ENCODE measurements at regions not wholly inside any gene's neighbourhood (a gene's known extent, or its start where the extent isn't known, plus 50 kb on each side); places are given as distances from the start of the nearest gene placed in this dataset.

DNA sequence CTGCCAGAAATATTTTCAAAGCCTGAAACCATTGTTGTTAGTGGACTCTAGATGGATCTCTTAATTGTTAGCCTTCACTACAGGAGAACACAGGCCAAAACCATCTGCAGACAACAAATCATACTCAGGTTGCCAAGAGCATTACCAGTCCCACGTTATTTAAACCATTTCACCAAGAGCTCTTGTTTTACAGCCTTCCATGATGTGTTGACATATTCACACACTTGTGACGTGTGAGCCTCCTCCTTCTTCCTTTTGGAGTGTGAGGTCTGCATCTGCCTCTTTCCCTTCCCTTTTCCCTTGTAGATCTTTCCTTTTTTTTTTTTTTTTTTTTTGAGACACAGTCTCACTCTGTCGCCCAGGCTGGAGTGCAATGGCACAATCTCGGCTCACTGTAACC lies 279.0 kb downstream of the AUH start:
- Mint-ChIP-seq H3K9me3 (ENCODE audit: low read depth, unreplicated experiment) (no peaks in the 10 kb centered on the region), H3K4me1 (ENCODE audit: low read depth, unreplicated experiment) (no peaks in the 10 kb centered on the region), H3K27me3 (ENCODE audit: unreplicated experiment) (no peaks in the 10 kb centered on the region), H3K27ac (ENCODE audit: unreplicated experiment) (no peak overlapping the region), H3K36me3 (ENCODE audit: insufficient read depth, unreplicated experiment) (no peaks in the 10 kb centered on the region), H3K4me3 (ENCODE audit: low read depth, unreplicated experiment) (no peak overlapping the region)
- CTCF ChIA-PET, result interaction anchor here (0.7 kb wide), 1 partner anchor 97 kb away, joined by 4 read pairs; no protein-coding TSS in a partner anchor
- TF ChIP-seq, protein P1, sequence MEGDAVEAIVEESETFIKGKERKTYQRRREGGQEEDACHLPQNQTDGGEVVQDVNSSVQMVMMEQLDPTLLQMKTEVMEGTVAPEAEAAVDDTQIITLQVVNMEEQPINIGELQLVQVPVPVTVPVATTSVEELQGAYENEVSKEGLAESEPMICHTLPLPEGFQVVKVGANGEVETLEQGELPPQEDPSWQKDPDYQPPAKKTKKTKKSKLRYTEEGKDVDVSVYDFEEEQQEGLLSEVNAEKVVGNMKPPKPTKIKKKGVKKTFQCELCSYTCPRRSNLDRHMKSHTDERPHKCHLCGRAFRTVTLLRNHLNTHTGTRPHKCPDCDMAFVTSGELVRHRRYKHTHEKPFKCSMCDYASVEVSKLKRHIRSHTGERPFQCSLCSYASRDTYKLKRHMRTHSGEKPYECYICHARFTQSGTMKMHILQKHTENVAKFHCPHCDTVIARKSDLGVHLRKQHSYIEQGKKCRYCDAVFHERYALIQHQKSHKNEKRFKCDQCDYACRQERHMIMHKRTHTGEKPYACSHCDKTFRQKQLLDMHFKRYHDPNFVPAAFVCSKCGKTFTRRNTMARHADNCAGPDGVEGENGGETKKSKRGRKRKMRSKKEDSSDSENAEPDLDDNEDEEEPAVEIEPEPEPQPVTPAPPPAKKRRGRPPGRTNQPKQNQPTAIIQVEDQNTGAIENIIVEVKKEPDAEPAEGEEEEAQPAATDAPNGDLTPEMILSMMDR (IDR thresholded peaks at IDR 0.05; ENCODE audit: unreplicated experiment), result no peak
- no TSS peak for BruUV-seq (replicated peaks)
- intact Hi-C loops (cut with micrococcal nuclease; ENCODE audit: unreplicated experiment), result no loop called here
- DNase-seq, result no peak

DNA sequence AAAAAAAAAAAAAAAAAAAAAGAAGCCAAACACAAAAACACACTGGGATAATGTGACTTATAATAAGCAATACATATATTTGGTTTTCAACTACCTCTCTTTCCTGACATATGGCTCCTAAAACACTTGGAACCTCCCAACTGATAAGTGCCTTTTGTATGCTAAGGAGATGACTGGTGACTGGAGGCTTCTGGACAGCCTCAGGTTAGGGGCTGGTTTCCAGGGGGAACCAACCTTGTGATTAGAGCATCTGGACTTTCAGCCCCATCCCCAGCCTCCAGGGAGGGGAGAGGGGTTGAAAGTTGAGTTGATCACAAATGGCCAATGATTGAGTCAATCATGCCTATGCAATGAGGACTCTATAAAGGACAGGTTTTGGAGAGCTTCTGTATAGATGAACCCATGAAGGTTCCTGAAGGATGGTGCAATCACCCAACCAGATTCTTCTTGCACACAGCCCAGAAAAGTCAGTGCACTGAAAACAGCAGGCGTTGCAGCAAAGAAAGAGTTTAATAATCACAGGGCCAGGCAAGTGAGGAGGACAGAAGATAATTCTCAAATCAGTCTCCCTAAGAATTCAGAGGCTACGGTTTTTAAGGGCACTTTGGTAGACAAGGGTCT lies 276.7 kb downstream of the AUH start:
- BruUV-seq (replicated peaks), result no TSS peak
- Mint-ChIP-seq H3K27ac (ENCODE audit: unreplicated experiment) (no peak overlapping the region), H3K4me3 (ENCODE audit: low read depth, unreplicated experiment) (no peak overlapping the region), H3K27me3 (ENCODE audit: unreplicated experiment) (no peaks in the 10 kb centered on the region), H3K4me1 (ENCODE audit: low read depth, unreplicated experiment) (no peaks in the 10 kb centered on the region), H3K36me3 (ENCODE audit: insufficient read depth, unreplicated experiment) (no peaks in the 10 kb centered on the region), H3K9me3 (ENCODE audit: low read depth, unreplicated experiment) (no peaks in the 10 kb centered on the region)
- intact Hi-C loops (cut with micrococcal nuclease; ENCODE audit: unreplicated experiment), result no loop called here
- CTCF ChIA-PET, result no interaction called here
- no peak for DNase-seq
- TF ChIP-seq, protein P1 (IDR thresholded peaks at IDR 0.05; ENCODE audit: unreplicated experiment), result no peak

DNA sequence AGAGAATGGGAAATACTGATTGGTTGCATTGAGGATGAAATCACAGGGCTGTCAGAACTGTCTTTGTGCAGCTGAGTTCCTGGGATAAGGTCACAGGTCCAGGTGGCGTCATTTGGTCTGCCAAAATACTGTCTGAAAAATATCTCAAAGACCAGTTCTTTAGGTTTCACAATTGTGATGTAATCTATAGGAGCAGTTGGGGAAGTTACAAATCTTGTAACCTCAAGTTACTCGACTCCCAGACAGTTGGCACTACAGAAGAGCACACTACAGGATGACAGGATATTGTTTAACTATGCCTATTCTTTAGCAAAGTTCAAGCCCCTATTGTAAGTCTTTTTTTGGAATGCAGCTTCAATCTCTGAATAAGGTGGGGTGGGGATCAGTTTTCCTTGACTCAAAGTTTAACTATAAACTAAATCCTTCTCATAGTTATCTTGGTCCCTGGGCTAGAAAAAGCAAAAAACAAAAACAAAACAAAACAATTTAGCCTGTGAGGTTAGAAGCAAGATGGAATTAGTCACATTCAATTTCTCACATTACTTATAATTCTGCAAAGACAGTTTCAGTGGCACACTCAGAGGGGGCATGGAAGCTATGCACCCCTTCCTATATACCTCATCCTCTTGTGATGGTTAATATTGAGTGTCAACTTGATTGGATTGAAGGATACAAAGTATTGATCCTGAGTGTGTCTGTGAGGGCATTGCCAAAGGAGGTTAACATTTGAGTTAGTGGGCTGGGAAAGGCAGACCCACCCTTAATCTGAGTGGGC lies 276.0 kb downstream of the AUH start:
- Mint-ChIP-seq H3K27ac (ENCODE audit: unreplicated experiment) (no peak overlapping the region), H3K27me3 (ENCODE audit: unreplicated experiment) (no peaks in the 10 kb centered on the region), H3K4me1 (ENCODE audit: low read depth, unreplicated experiment) (no peaks in the 10 kb centered on the region), H3K9me3 (ENCODE audit: low read depth, unreplicated experiment) (no peaks in the 10 kb centered on the region), H3K36me3 (ENCODE audit: insufficient read depth, unreplicated experiment) (no peaks in the 10 kb centered on the region), H3K4me3 (ENCODE audit: low read depth, unreplicated experiment) (no peak overlapping the region)
- TF ChIP-seq, protein P1 (IDR thresholded peaks at IDR 0.05; ENCODE audit: unreplicated experiment), result no peak
- no peak for DNase-seq
- CTCF ChIA-PET, result no interaction called here
- intact Hi-C loops (cut with micrococcal nuclease; ENCODE audit: unreplicated experiment), result no loop called here
- no TSS peak for BruUV-seq (replicated peaks)

DNA sequence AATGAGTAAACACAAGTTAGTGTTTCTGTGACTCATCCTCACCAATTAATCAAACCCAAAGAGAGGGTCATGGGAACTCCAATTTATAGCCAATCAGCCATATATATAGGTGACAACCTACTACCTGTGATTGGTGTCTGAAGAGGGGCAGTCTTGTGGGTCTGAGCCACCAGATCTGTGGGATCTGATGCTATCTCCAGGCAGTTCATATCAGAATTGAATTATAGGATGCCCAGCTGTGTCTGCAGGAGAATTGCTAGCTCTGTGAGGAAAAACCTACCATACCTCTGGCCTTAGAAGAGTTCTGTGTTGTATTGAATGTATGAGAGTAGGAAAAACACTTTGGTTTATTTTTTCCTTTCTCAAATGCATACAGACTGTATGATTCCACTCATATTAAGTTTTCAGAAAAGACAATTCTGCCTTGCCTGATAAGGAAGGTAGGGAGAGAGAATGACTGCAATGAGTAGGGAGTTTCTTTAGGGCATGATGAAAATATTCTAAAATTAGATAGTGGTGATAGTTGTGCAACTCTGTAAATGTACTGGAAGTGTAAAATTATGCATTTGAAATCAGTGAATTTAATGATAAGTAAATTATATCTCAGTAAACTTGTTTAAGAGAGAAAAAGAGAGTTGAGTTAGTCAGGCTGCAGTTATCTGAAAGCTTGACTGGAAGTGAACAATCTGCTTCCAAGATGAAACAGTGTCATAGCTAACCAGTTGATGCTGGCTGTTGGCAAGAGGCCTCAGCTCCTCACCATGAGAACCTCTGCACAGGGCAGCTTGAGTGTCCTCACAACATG lies 274.9 kb downstream of the AUH start:
- Mint-ChIP-seq H3K27me3 (ENCODE audit: unreplicated experiment) (no peaks in the 10 kb centered on the region), H3K27ac (ENCODE audit: unreplicated experiment) (no peak overlapping the region), H3K9me3 (ENCODE audit: low read depth, unreplicated experiment) (no peaks in the 10 kb centered on the region), H3K36me3 (ENCODE audit: insufficient read depth, unreplicated experiment) (no peaks in the 10 kb centered on the region), H3K4me3 (ENCODE audit: low read depth, unreplicated experiment) (no peak overlapping the region), H3K4me1 (ENCODE audit: low read depth, unreplicated experiment) (no peaks in the 10 kb centered on the region)
- BruUV-seq (replicated peaks), result no TSS peak
- TF ChIP-seq, protein P1 (IDR thresholded peaks at IDR 0.05; ENCODE audit: unreplicated experiment), result no peak
- intact Hi-C loops (cut with micrococcal nuclease; ENCODE audit: unreplicated experiment), result no loop called here
- no peak for DNase-seq
- CTCF ChIA-PET, result no interaction called here

Measured in Calu3 (cell line).